OCI-LY3 (cell line): ENCODE measurements at regions not wholly inside any gene's neighbourhood (a gene's known extent, or its start where the extent isn't known, plus 50 kb on each side); places are given as distances from the start of the nearest gene placed in this dataset.

Experiments used
- H2AFZ ChIP-seq: fragments of 200-600, 300-600 bp; shearing (Covaris generic); 2 replicates; pipeline ENCODE4 v1.6.0; 2014; ENCODE audit warnings: antibody characterized with exemption, low read depth, low read length
- H3K27ac ChIP-seq: fragments of 200-600, 300-600 bp; sonication (generic); 2 replicates; pipeline ENCODE4 v1.5.1; 2014; ENCODE audit warnings: mild to moderate bottlenecking, low read length, moderate library complexity, mixed read lengths
- H3K27me3 ChIP-seq: fragments of 200-600, 300-600 bp; sonication (generic); 2 replicates; pipeline ENCODE4 v1.6.1; 2014; ENCODE audit warnings: low read depth, low read length, mixed read lengths
- H3K36me3 ChIP-seq: fragments of 200-600, 300-600 bp; sonication (generic); replicated peaks from 2 replicates; pipeline ENCODE3; 2014; ENCODE audit warnings: low read depth, low read length, mixed read lengths
- H3K4me1 ChIP-seq: fragments of 300-600, 200-600 bp; sonication (generic); 2 replicates; pipeline ENCODE4 v1.6.1; 2014; ENCODE audit warnings: low read length, mixed read lengths
- H3K4me2 ChIP-seq: fragments of 200-600, 300-600 bp; sonication (generic); 2 replicates; pipeline ENCODE4 v1.6.1; 2014; ENCODE audit warnings: low read length, mixed read lengths
- H3K4me3 ChIP-seq: fragments of 300-600, 200-600 bp; sonication (generic); 2 replicates; pipeline ENCODE4 v1.5.1; 2014; ENCODE audit warnings: antibody characterized with exemption, mild to moderate bottlenecking, low read length, moderate library complexity
- H3K79me2 ChIP-seq: fragments of 300-600, 200-600 bp; shearing (Covaris generic); 2 replicates; pipeline ENCODE4 v1.6.1; 2014; ENCODE audit warnings: mild to moderate bottlenecking, low read length, mixed read lengths
- H3K9ac ChIP-seq: fragments of 300-600, 200-600 bp; shearing (Covaris generic); 2 replicates; pipeline ENCODE4 v1.6.0; 2014; ENCODE audit warnings: mild to moderate bottlenecking, low read length, moderate library complexity
- H3K9me3 ChIP-seq: fragments of 200-600, 300-600 bp; shearing (Covaris generic); 2 replicates; pipeline ENCODE4 v1.6.1; 2014; ENCODE audit warnings: low read length, mixed read lengths; ENCODE audit not compliant: insufficient read depth
- H4K20me1 ChIP-seq: fragments of 200-600, 300-600 bp; sonication (generic); 2 replicates; pipeline ENCODE4 v1.6.1; 2016; ENCODE audit warnings: low read length, mixed read lengths; ENCODE audit not compliant: insufficient read depth
- EZH2phosphoT487 ChIP-seq: fragments of 200-600 bp; shearing (Covaris generic); IDR thresholded peaks from 2 replicates; pipeline ENCODE4 v1.6.1; 2018; ENCODE audit warnings: antibody characterized with exemption, mixed run types, low read depth
- TF ChIP-seq, protein P1 (sequence below): fragments of 200-600, 300-600 bp; sonication (generic); IDR thresholded peaks from 2 replicates; pipeline ENCODE4 v1.5.1; 2014; ENCODE audit warnings: antibody characterized with exemption, low read length, low read depth

- no peaks in the 10 kb centered on the region for H4K20me1 ChIP-seq
- no peak overlapping the region for H2AFZ ChIP-seq
- H3K36me3 ChIP-seq, result no peaks in the 10 kb centered on the region
- TF ChIP-seq, protein P1, sequence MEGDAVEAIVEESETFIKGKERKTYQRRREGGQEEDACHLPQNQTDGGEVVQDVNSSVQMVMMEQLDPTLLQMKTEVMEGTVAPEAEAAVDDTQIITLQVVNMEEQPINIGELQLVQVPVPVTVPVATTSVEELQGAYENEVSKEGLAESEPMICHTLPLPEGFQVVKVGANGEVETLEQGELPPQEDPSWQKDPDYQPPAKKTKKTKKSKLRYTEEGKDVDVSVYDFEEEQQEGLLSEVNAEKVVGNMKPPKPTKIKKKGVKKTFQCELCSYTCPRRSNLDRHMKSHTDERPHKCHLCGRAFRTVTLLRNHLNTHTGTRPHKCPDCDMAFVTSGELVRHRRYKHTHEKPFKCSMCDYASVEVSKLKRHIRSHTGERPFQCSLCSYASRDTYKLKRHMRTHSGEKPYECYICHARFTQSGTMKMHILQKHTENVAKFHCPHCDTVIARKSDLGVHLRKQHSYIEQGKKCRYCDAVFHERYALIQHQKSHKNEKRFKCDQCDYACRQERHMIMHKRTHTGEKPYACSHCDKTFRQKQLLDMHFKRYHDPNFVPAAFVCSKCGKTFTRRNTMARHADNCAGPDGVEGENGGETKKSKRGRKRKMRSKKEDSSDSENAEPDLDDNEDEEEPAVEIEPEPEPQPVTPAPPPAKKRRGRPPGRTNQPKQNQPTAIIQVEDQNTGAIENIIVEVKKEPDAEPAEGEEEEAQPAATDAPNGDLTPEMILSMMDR, result no peak
- no peak for TF ChIP-seq EZH2phosphoT487
- no peaks in the 10 kb centered on the region for H3K4me1 ChIP-seq
- no peak overlapping the region for H3K4me2 ChIP-seq
- H3K9me3 ChIP-seq, result no peaks in the 10 kb centered on the region
- no peaks in the 10 kb centered on the region; the same call in 1 of the 2 replicates for H3K27me3 ChIP-seq
- no peaks in the 10 kb centered on the region for H3K79me2 ChIP-seq
- H3K27ac ChIP-seq, result no peak overlapping the region
- H3K9ac ChIP-seq, result no peak overlapping the region
- no peak overlapping the region for H3K4me3 ChIP-seq
These were observed 73.9 kb upstream of the SLC22A16 start for GRCh38 chr6:110550353-110550752.

GRCh38 chr6:110549277-110549676 is 72.9 kb upstream of the SLC22A16 start:
- H2AFZ ChIP-seq, result no peak overlapping the region
- no peaks in the 10 kb centered on the region; the same call in 1 of the 2 replicates for H3K27me3 ChIP-seq
- no peak overlapping the region for H3K27ac ChIP-seq
- H3K36me3 ChIP-seq, result no peaks in the 10 kb centered on the region
- H3K9ac ChIP-seq, result no peak overlapping the region
- H3K4me2 ChIP-seq, result no peak overlapping the region
- H4K20me1 ChIP-seq, result no peaks in the 10 kb centered on the region
- no peaks in the 10 kb centered on the region for H3K4me1 ChIP-seq
- H3K9me3 ChIP-seq, result no peaks in the 10 kb centered on the region
- H3K4me3 ChIP-seq, result no peak overlapping the region
- H3K79me2 ChIP-seq, result no peaks in the 10 kb centered on the region
- TF ChIP-seq, protein P1, result no peak
- TF ChIP-seq EZH2phosphoT487, result no peak

DNA sequence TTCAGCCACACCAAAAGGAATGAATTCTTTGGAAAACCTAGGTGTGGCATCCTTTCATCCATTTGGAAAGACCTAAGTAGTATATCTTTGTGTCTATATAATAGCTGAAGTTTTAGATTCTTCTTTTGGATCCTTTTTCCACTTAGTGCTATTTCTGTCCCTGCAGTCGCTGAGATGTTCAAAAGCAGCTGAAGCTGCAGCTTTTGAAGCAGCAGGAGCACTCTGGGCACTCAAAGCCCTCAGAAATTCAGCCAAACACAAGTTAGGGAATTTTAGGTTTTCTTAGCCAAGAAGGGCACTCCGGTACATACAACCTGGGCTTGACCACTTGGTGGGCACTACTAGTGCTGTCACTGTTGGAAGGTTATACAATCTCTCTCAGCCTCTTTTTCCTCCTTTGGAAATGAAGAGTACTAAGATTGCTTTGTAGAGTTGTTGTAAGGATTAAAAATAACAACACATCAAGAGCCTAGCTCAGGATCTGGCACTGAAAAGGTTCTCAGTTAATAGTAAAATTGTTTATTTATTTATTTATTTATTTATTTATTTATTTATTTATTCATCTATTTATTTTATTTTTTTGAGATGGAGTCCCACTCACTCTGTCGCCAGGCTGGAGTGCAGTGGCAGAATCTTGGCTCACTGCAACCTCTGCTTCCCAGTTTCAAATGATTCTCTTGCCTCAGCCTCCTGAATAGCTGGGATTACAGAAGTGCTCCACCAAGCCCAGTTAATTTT is 71.9 kb upstream of the SLC22A16 start:
- Histone ChIP-seq H3K27ac (no peak overlapping the region), H3K79me2 (no peaks in the 10 kb centered on the region), H3K9ac (no peak overlapping the region), H3K4me2 (no peak overlapping the region), H3K4me1 (no peaks in the 10 kb centered on the region), H3K4me3 (no peak overlapping the region), H2AFZ (no peak overlapping the region), H4K20me1 (no peaks in the 10 kb centered on the region), H3K27me3 (no peaks in the 10 kb centered on the region; the same call in 1 of the 2 replicates), H3K36me3 (no peaks in the 10 kb centered on the region), H3K9me3 (no peaks in the 10 kb centered on the region)
- TF ChIP-seq, protein P1, result no peak
- no peak for TF ChIP-seq EZH2phosphoT487

DNA sequence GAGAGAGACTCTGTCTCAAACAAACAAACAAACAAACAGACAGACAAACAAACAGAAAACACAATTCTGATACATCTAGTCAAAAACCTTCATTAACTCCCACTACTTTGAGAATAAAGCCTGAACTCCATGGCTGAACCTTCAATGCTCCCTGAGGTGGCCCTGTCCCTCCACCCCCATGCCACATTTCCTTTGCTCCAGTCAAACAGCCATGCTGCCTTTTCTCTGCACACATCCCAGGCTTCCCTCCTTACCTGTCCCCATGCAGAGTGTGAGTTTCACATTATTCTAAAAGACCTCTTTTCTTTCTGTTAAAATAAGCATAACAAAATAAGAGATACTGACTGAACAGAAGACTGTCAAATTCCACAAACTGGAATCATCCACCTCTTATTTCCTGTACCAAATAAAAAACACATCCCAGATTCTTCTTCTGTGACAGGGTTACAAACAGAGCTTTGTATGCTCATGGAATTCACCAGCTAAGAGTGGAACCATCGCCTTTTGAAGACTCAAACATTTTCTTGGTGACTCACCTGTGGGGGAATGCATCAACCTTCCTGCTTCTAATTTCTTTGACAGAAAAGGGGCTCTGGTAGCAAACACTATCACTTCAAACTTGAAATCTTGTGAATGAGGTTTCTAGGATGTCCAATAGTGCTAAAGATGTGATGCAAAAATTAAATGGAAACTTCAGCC is 71.0 kb upstream of the SLC22A16 start:
- Histone ChIP-seq H3K27ac (no peak overlapping the region), H3K27me3 (no peaks in the 10 kb centered on the region; the same call in 1 of the 2 replicates), H3K4me2 (no peak overlapping the region), H3K9ac (no peak overlapping the region), H3K4me3 (no peak overlapping the region), H3K9me3 (no peaks in the 10 kb centered on the region), H3K36me3 (no peaks in the 10 kb centered on the region), H3K4me1 (no peaks in the 10 kb centered on the region), H2AFZ (no peak overlapping the region), H4K20me1 (no peaks in the 10 kb centered on the region), H3K79me2 (no peaks in the 10 kb centered on the region)
- TF ChIP-seq, protein P1, result no peak
- no peak for TF ChIP-seq EZH2phosphoT487
